GM12878 (cell line): ENCODE measurements at regions not wholly inside any gene's neighbourhood (a gene's known extent, or its start where the extent isn't known, plus 50 kb on each side); places are given as distances from the start of the nearest gene placed in this dataset.

ENCODE experiments used
- CEBPB ChIP-seq, 2 experiments: fragments of 150-350 bp in 1 of 2; IDR thresholded peaks; 2 replicates each; pipeline ENCODE4 v1.6.1; 2012 to 2014; ENCODE audit warnings: low read depth in 2 of 2, low read length in 2 of 2, borderline replicate concordance in 1 of 2, inconsistent platforms in 1 of 2
- EP300 ChIP-seq, 2 experiments: fragments of 150-350 bp in 1 of 2; IDR thresholded peaks; 2 replicates each; pipeline ENCODE4 v1.6.1; 2011 to 2012; ENCODE audit warnings: low read depth in 2 of 2, low read length in 2 of 2, borderline replicate concordance in 1 of 2, improper control_type of control experiment in 1 of 2, inconsistent platforms in 1 of 2; ENCODE audit not compliant: control insufficient read depth in 1 of 2

DNA sequence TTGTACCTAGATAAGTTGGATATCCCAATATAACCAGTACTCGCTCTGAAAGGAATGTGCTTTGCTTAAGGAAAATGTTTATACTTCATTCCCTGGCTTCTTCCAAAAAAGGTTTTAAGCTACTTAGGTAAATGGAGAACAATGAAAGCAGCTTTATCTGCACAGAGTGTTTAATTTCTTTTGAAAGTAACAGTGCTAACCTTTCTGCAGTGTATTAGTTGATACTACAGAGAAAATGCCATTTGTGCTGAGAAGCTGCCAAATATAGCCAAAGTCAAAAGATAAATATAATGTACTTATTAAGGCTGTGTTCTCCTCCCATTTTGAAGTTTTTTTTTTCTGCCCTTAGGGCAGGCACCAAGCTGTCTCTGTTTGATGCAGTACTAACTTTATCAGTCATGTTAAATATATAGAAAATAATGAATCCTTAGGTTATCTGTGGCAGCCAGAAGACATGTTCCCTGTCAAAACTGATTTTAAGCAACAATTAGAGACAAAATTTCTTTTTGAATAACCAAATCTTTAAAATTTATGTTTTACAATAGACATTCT, 145.4 kb upstream of the KITLG start:
- no peak for TF ChIP-seq EP300 (IDR thresholded peaks at IDR 0.05; ENCODE audit: borderline replicate concordance in 1 of 2, control insufficient read depth in 1 of 2, low read depth in 2 of 2, low read length in 2 of 2)
- TF ChIP-seq CEBPB (IDR thresholded peaks at IDR 0.05; ENCODE audit: borderline replicate concordance in 1 of 2, low read depth in 2 of 2, low read length in 2 of 2), result no peak
